HAP-1 (cell line): ENCODE measurements at regions not wholly inside any gene's neighbourhood (a gene's known extent, or its start where the extent isn't known, plus 50 kb on each side); places are given as distances from the start of the nearest gene placed in this dataset.

Experiments
- DNase-seq, 2 experiments: peaks; one replicate each; pipeline ENCODE4 v3.0.0-alpha.2; 2016 to 2020; ENCODE audit warnings: low spot score in 2 of 2
- H3K27me3 ChIP-seq: fragments of 250-450 bp; sonication (Bioruptor Pico); 2 replicates; pipeline ENCODE4 v1.5.1; 2020; ENCODE audit warnings: low read depth, mild to moderate bottlenecking, moderate library complexity
- H3K36me3 ChIP-seq: fragments of 250-450 bp; sonication (Bioruptor Pico); replicated peaks from 2 replicates; pipeline ENCODE4 v1.5.1; 2020; ENCODE audit warnings: mild to moderate bottlenecking
- H3K4me1 ChIP-seq: fragments of 250-450 bp; sonication (Bioruptor Pico); 2 replicates; pipeline ENCODE4 v1.5.1; 2020; ENCODE audit warnings: mild to moderate bottlenecking
- H3K4me3 ChIP-seq: fragments of 250-450 bp; sonication (Bioruptor Pico); 2 replicates; pipeline ENCODE4 v1.5.1; 2020; ENCODE audit warnings: mild to moderate bottlenecking, moderate library complexity
- H3K9me3 ChIP-seq: fragments of 250-450 bp; sonication (Bioruptor Pico); 2 replicates; pipeline ENCODE4 v1.5.1; 2020; ENCODE audit warnings: mild to moderate bottlenecking, moderate library complexity
- in situ Hi-C: fragments of 300-500 bp; cut with MboI; formaldehyde crosslinking; loops from 3 replicates; pipeline ENCODE4 v1.14.3; 2020; ENCODE audit warnings: low sequenced_read_pairs, inconsistent platforms, mixed read lengths

- no peaks in the 10 kb centered on the region for H3K9me3 ChIP-seq
- H3K27me3 ChIP-seq: no peaks in the 10 kb centered on the region
- no peaks in the 10 kb centered on the region; the same call in 1 of the 2 replicates for H3K36me3 ChIP-seq
- H3K4me3 ChIP-seq: no peak overlapping the region
- DNase-seq: no peak
- H3K4me1 ChIP-seq: no peaks in the 10 kb centered on the region
- in situ Hi-C loops: no loop called here
Measured at GRCh38 chr6:122524056-122524455, 52.4 kb upstream of the SERINC1 start.

GRCh38 chr6:122530440-122531046, 58.9 kb upstream of the SERINC1 start:
- peaks cover 7% of the 10 kb centered on the region for H3K27me3 ChIP-seq
- no peak overlapping the region for H3K4me3 ChIP-seq
- no peaks in the 10 kb centered on the region; the same call in 1 of the 2 replicates for H3K9me3 ChIP-seq
- DNase-seq: peak; percentile 61 to 72
- in situ Hi-C loops: no loop called here
- no peaks in the 10 kb centered on the region for H3K4me1 ChIP-seq
- no peaks in the 10 kb centered on the region; the same call in 1 of the 2 replicates for H3K36me3 ChIP-seq

- Histone ChIP-seq H3K9me3 (no peaks in the 10 kb centered on the region), H3K4me1 (no peaks in the 10 kb centered on the region), H3K27me3 (no peaks in the 10 kb centered on the region), H3K4me3 (no peak overlapping the region), H3K36me3 (no peaks in the 10 kb centered on the region)
- DNase-seq: no peak
- in situ Hi-C loops: no loop called here
Measured at GRCh38 chr6:122548281-122548680, 61.9 kb upstream of the PKIB start.

GRCh38 chr6:122548820-122549219, 61.4 kb upstream of the PKIB start:
- no peaks in the 10 kb centered on the region for H3K36me3 ChIP-seq
- no peaks in the 10 kb centered on the region for H3K9me3 ChIP-seq
- H3K27me3 ChIP-seq: no peaks in the 10 kb centered on the region
- DNase-seq: no peak
- in situ Hi-C loops: no loop called here
- no peaks in the 10 kb centered on the region for H3K4me1 ChIP-seq
- no peak overlapping the region for H3K4me3 ChIP-seq

GRCh38 chr6:122553697-122554096, 56.5 kb upstream of the PKIB start:
- in situ Hi-C loops: no loop called here
- H3K4me3 ChIP-seq: no peak overlapping the region
- H3K27me3 ChIP-seq: no peaks in the 10 kb centered on the region; the same call in 1 of the 2 replicates
- no peak for DNase-seq
- H3K9me3 ChIP-seq: no peaks in the 10 kb centered on the region
- H3K4me1 ChIP-seq: no peaks in the 10 kb centered on the region
- no peaks in the 10 kb centered on the region for H3K36me3 ChIP-seq

- Histone ChIP-seq H3K4me3 (no peak overlapping the region), H3K9me3 (no peaks in the 10 kb centered on the region), H3K4me1 (no peaks in the 10 kb centered on the region), H3K36me3 (no peaks in the 10 kb centered on the region), H3K27me3 (no peaks in the 10 kb centered on the region; the same call in 1 of the 2 replicates)
- DNase-seq: no peak
- in situ Hi-C loops: no loop called here
Measured at GRCh38 chr6:122555561-122555960, 54.6 kb upstream of the PKIB start.

- no peaks in the 10 kb centered on the region for H3K9me3 ChIP-seq
- no peak for DNase-seq
- in situ Hi-C loops: no loop called here
- no peak overlapping the region for H3K4me3 ChIP-seq
- H3K27me3 ChIP-seq: no peaks in the 10 kb centered on the region; the same call in 1 of the 2 replicates
- no peaks in the 10 kb centered on the region for H3K36me3 ChIP-seq
- no peaks in the 10 kb centered on the region for H3K4me1 ChIP-seq
Measured at GRCh38 chr6:122558080-122558479, 52.1 kb upstream of the PKIB start.
